ENCODE measurements at regions not wholly inside any gene's neighbourhood (a gene's known extent, or its start where the extent isn't known, plus 50 kb on each side); places are given as distances from the start of the nearest gene placed in this dataset.

DNA sequence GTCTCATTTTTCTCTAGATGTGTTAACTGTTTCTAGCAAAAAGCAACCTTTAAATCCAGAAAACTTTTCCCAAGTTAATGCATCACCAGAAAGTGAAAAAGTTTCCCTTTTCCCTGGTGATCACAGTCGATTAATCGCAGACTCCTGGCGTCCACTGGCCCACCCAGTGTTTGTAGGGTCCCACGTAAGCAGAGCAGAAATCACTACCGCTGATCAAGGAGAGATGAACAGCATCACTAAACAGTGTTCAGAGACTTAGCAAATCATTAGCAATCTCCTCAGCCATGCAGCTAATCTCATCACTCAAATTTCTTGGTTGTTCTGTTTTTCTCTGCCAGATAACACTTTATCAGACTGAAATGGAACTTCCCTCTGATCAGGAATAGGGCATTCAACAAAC, 184.2 kb downstream of the EFNB2 start:
- no peak for TF ChIP-seq EZH2 (IDR thresholded peaks at IDR 0.05; ENCODE audit: borderline replicate concordance, low read length)
- TF ChIP-seq, protein P1, sequence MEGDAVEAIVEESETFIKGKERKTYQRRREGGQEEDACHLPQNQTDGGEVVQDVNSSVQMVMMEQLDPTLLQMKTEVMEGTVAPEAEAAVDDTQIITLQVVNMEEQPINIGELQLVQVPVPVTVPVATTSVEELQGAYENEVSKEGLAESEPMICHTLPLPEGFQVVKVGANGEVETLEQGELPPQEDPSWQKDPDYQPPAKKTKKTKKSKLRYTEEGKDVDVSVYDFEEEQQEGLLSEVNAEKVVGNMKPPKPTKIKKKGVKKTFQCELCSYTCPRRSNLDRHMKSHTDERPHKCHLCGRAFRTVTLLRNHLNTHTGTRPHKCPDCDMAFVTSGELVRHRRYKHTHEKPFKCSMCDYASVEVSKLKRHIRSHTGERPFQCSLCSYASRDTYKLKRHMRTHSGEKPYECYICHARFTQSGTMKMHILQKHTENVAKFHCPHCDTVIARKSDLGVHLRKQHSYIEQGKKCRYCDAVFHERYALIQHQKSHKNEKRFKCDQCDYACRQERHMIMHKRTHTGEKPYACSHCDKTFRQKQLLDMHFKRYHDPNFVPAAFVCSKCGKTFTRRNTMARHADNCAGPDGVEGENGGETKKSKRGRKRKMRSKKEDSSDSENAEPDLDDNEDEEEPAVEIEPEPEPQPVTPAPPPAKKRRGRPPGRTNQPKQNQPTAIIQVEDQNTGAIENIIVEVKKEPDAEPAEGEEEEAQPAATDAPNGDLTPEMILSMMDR (IDR thresholded peaks at IDR 0.05; ENCODE audit: low read length), result no peak
